Uterus (tissue), 3 donors: ENCODE measurements at regions not wholly inside any gene's neighbourhood (a gene's known extent, or its start where the extent isn't known, plus 50 kb on each side); places are given as distances from the start of the nearest gene placed in this dataset.

Source experiments
- DNase-seq, 2 donors: peaks; one replicate each; pipeline ENCODE4 v3.0.0-alpha.2; 2019 to 2020
- H3K27ac ChIP-seq, 2 donors: fragments of 200-600 bp; sonication (generic); 1 replicate in 1 of 2; 2 replicates in 1 of 2; pipeline ENCODE4 v1.5.1; 2016 to 2018
- H3K27me3 ChIP-seq, 2 donors: fragments of 200-600 bp; sonication (generic); one replicate each; pipeline ENCODE4 v1.5.1; 2018 to 2019; ENCODE audit warnings: control low read depth in 1 of 2
- H3K36me3 ChIP-seq, 2 donors: fragments of 200-600 bp; sonication (generic); one replicate each; pipeline ENCODE4 v1.5.1; 2019; ENCODE audit warnings: control low read depth in 1 of 2
- H3K4me1 ChIP-seq, 2 donors: fragments of 200-600 bp; sonication (generic); one replicate each; pipeline ENCODE4 v1.5.1; 2018 to 2019; ENCODE audit warnings: control low read depth in 1 of 2
- H3K4me3 ChIP-seq, 2 donors: fragments of 200-600 bp; sonication (generic); 1 replicate in 1 of 2; 2 replicates in 1 of 2; pipeline ENCODE4 v1.5.1; 2018 to 2019; ENCODE audit warnings: mild to moderate bottlenecking in 1 of 2
- H3K9me3 ChIP-seq, 2 donors: fragments of 200-600 bp; sonication (generic); one replicate each; pipeline ENCODE4 v1.5.1; 2019; ENCODE audit warnings: control low read depth in 1 of 2
- POLR2A ChIP-seq, 2 donors: fragments of 450-650 bp; IDR thresholded peaks; one replicate each; pipeline ENCODE4 v1.6.1; 2016; ENCODE audit warnings: antibody characterized with exemption in 2 of 2, mild to moderate bottlenecking in 1 of 2, moderate library complexity in 1 of 2
- intact Hi-C: fragments of 100-400 bp; cut with DNase I; formaldehyde crosslinking; loops from one replicate; pipeline ENCODE4 v1.15.1; 2023; ENCODE audit warnings: low total_unique reads
- TF ChIP-seq, protein P1 (sequence below), 4 experiments: fragments of 200-600 bp in 2 of 4; fragments of 450-650 bp in 2 of 4; sonication (generic) in 2 of 4; IDR thresholded peaks; one replicate each; pipeline ENCODE4 v1.5.1; 2016 to 2019; ENCODE audit warnings: antibody characterized with exemption in 4 of 4, mild to moderate bottlenecking in 2 of 4, moderate library complexity in 1 of 4
- donor health status: DM: yes; HTN: yes; CAD: no.

DNA sequence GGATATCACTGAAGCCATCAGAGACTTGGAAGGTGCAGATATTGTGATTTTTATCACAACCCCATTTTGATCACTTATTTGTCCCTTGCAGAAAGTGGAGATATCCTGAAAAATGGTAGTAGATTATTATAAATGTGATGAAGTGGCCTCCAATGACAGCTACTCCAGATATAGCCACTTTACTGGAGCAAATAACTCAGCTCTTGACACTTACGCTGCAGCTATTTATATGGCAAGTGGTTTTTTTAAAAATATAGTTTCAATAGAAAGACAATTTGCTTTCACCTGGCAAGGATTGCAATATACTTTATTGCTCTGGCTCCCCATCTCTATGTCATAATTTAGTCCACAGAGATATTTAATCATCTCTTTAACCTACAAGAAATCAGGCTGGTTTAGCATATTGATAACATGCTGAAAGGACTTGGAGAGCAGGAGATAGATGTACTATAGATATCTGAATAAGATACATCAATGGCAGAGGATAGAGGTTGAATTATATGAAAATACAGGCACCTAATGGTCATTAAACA lies 182.8 kb upstream of the SKOR2 start:
- Histone ChIP-seq H3K36me3 (no peaks in the 10 kb centered on the region), H3K27me3 (no peaks in the 10 kb centered on the region), H3K4me3 (no peak overlapping the region), H3K27ac (no peak overlapping the region), H3K4me1 (no peaks in the 10 kb centered on the region), H3K9me3 (no peaks in the 10 kb centered on the region)
- no peak for TF ChIP-seq POLR2A (IDR thresholded peaks at IDR 0.05)
- TF ChIP-seq, protein P1, sequence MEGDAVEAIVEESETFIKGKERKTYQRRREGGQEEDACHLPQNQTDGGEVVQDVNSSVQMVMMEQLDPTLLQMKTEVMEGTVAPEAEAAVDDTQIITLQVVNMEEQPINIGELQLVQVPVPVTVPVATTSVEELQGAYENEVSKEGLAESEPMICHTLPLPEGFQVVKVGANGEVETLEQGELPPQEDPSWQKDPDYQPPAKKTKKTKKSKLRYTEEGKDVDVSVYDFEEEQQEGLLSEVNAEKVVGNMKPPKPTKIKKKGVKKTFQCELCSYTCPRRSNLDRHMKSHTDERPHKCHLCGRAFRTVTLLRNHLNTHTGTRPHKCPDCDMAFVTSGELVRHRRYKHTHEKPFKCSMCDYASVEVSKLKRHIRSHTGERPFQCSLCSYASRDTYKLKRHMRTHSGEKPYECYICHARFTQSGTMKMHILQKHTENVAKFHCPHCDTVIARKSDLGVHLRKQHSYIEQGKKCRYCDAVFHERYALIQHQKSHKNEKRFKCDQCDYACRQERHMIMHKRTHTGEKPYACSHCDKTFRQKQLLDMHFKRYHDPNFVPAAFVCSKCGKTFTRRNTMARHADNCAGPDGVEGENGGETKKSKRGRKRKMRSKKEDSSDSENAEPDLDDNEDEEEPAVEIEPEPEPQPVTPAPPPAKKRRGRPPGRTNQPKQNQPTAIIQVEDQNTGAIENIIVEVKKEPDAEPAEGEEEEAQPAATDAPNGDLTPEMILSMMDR (IDR thresholded peaks at IDR 0.05), result no peak
- DNase-seq, result no peak
- intact Hi-C loops, result no loop called here

DNA sequence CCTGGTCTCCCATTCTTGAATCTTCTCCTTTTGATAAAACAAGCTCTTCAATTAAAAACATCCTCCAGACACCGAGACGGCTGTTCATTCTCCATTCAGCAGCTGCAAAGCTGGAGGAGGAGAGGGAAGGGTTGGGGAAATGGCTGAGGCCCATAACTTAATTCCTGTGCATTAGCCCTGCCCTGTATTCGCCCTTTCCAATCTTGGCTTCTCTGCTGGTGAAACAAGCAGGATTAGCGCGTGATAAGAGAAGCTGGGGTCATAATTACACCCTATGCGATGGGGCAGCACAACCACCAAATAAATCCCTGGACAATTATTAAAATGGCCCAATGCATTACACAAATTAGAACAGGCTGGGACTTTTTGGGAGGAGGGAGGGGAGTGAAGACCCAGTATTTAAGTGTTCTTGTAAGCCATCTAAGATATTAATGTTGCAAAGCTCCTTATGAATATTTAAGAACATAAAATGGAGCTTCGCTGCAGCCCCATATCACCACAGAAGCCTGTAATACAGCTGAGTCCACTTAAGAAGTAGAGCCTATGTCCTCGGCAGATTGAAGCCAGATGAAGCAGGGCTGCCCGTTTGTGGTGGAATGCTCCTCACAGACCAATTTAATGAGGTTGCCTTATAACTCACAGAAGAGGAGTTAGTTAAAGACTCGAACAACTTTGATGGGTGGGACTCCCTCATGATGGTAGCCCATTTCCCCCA lies 176.6 kb upstream of the SKOR2 start:
- intact Hi-C loops, result no loop called here
- no peak overlapping the region for H3K4me3 ChIP-seq
- no peaks in the 10 kb centered on the region for H3K4me1 ChIP-seq
- H3K27ac ChIP-seq, result no peak overlapping the region
- DNase-seq, result no peak
- TF ChIP-seq, protein P1 (IDR thresholded peaks at IDR 0.05), result no peak
- TF ChIP-seq POLR2A (IDR thresholded peaks at IDR 0.05), result no peak
- no peaks in the 10 kb centered on the region for H3K9me3 ChIP-seq
- no peaks in the 10 kb centered on the region for H3K27me3 ChIP-seq
- H3K36me3 ChIP-seq, result no peaks in the 10 kb centered on the region

DNA sequence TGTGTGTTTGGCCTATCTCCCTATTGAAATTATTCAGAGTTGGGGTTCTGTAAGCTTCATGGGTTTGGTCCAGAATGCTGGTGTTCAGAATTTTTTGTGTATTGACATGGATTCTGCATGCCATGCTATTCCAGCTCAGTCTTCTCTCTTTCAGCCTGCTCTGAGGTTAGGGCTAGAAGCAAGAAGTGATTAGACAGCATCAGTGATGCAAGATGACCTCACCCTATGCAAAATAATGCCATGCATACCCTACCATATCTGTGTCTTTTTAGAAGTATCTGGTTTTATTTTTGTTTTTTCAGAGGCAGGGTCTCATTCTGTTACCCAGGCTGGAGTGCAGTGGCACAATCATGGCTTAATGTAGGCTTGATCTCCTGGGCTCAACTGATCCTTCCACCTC lies 175.6 kb upstream of the SKOR2 start:
- no peaks in the 10 kb centered on the region for H3K4me1 ChIP-seq
- H3K27me3 ChIP-seq, result no peaks in the 10 kb centered on the region
- no peak for DNase-seq
- no peaks in the 10 kb centered on the region for H3K36me3 ChIP-seq
- H3K27ac ChIP-seq, result no peak overlapping the region
- no peaks in the 10 kb centered on the region for H3K9me3 ChIP-seq
- no peak for TF ChIP-seq POLR2A (IDR thresholded peaks at IDR 0.05)
- TF ChIP-seq, protein P1 (IDR thresholded peaks at IDR 0.05), result no peak
- no peak overlapping the region for H3K4me3 ChIP-seq
- intact Hi-C loops, result no loop called here

DNA sequence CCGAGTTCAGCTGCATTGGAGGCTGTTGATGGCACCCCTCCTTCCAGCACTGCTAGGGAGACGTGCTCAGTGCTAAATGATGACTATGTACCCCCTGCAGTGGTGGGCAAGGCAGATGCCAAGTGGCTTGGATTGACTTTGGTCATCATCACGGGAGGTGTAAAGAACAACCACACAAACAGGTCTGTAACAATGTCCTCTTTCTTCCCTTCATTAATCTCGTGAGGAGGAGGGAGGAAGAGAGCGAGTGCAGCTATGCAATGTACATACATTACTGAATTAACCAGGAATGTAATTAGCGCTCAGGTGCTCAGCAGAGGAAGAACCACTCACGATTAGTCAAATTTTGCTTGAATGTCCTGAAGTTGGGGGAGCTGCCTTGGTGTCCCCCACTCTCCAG lies 173.9 kb upstream of the SKOR2 start:
- Histone ChIP-seq H3K27ac (no peak overlapping the region), H3K9me3 (no peaks in the 10 kb centered on the region), H3K4me3 (no peak overlapping the region), H3K4me1 (no peaks in the 10 kb centered on the region), H3K36me3 (no peaks in the 10 kb centered on the region), H3K27me3 (no peaks in the 10 kb centered on the region)
- TF ChIP-seq, protein P1 (IDR thresholded peaks at IDR 0.05), result no peak
- TF ChIP-seq POLR2A (IDR thresholded peaks at IDR 0.05), result no peak
- no peak for DNase-seq
- intact Hi-C loops, result no loop called here

DNA sequence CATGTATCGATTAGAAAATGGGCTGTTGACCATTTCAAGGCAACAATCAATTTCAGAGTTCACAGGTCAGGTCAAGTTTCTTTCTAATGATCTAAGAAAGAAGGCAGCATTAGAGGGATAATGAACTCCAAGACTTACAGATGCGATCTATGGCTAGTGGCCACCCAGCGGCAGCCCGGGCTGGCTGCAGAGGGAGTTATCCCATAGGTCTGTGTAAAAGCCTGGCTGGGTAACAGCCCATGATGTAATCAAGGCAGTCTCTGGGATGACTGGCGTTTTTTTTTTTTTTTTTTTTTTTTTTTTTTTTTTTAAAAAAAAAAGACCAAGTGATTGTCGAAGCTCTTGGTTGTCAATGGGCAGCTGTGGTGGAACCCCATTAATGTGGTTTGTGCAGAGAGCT lies 171.1 kb upstream of the SKOR2 start:
- Histone ChIP-seq H3K27ac (no peak overlapping the region), H3K9me3 (no peaks in the 10 kb centered on the region), H3K4me1 (no peaks in the 10 kb centered on the region), H3K27me3 (no peaks in the 10 kb centered on the region), H3K4me3 (no peak overlapping the region), H3K36me3 (no peaks in the 10 kb centered on the region)
- DNase-seq, result no peak
- intact Hi-C loops, result no loop called here
- TF ChIP-seq POLR2A (IDR thresholded peaks at IDR 0.05), result no peak
- TF ChIP-seq, protein P1 (IDR thresholded peaks at IDR 0.05), result no peak
